ENCODE measurements at regions not wholly inside any gene's neighbourhood (a gene's known extent, or its start where the extent isn't known, plus 50 kb on each side); places are given as distances from the start of the nearest gene placed in this dataset.

DNA sequence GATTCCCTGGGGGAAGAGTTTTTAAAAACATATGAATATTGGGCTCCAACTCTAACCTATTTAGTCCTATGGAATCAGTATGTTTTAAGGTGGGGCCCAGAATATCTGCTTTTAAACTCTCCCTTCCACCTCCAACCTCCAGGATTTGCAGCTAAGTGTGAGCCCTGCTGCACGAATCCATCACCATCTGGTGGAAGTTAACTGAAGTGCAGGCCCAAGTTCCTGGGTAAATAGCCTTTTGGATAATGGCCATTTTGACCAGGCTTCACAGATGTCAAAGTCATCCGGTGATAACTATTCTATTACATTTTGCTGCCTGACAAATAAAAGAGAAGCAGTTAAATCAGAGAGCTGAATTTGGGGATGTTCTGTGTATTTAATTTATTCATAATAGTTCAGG is 58.1 kb upstream of the RMST start:
- Histone ChIP-seq H3K9me2 (ENCODE audit: insufficient read depth, low read length) (no peaks in the 10 kb centered on the region), H3K27ac (ENCODE audit: low read length) (no peak overlapping the region), H3K4me2 (ENCODE audit: low read length) (no peak overlapping the region), H3K27me3 (ENCODE audit: insufficient read depth, low read depth, low read length) (no peaks in the 10 kb centered on the region), H3K79me2 (replicated peaks; ENCODE audit: insufficient read depth, low read length) (no peaks in the 10 kb centered on the region), H3F3A (ENCODE audit: insufficient read depth, low read length, poor library complexity, severe bottlenecking) (no peaks in the 10 kb centered on the region), H3K9ac (ENCODE audit: low read length) (no peak overlapping the region), H3K9me3 (ENCODE audit: low read length) (no peaks in the 10 kb centered on the region), H2AFZ (ENCODE audit: low read depth, low read length) (no peak overlapping the region), H3K36me3 (ENCODE audit: insufficient read depth, low read length) (no peaks in the 10 kb centered on the region), H4K20me1 (ENCODE audit: insufficient read depth) (no peaks in the 10 kb centered on the region), H3K4me3 (ENCODE audit: low read length) (no peak overlapping the region)
- TF ChIP-seq TAF1 (IDR thresholded peaks at IDR 0.05; ENCODE audit: low read depth) (no peak), EP300 (conservative IDR thresholded peaks at IDR 0.05; ENCODE audit: poor library complexity, severe bottlenecking) (no peak), SMC3 (conservative IDR thresholded peaks at IDR 0.05; ENCODE audit: poor library complexity) (peak; percentile 96), MXI1 (conservative IDR thresholded peaks at IDR 0.05; ENCODE audit: poor library complexity, severe bottlenecking) (no peak), RAD21 (conservative IDR thresholded peaks at IDR 0.05) (peak; percentile 92), POLR2AphosphoS5 (IDR thresholded peaks at IDR 0.05) (no peak)
- TF ChIP-seq, protein P1, sequence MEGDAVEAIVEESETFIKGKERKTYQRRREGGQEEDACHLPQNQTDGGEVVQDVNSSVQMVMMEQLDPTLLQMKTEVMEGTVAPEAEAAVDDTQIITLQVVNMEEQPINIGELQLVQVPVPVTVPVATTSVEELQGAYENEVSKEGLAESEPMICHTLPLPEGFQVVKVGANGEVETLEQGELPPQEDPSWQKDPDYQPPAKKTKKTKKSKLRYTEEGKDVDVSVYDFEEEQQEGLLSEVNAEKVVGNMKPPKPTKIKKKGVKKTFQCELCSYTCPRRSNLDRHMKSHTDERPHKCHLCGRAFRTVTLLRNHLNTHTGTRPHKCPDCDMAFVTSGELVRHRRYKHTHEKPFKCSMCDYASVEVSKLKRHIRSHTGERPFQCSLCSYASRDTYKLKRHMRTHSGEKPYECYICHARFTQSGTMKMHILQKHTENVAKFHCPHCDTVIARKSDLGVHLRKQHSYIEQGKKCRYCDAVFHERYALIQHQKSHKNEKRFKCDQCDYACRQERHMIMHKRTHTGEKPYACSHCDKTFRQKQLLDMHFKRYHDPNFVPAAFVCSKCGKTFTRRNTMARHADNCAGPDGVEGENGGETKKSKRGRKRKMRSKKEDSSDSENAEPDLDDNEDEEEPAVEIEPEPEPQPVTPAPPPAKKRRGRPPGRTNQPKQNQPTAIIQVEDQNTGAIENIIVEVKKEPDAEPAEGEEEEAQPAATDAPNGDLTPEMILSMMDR (IDR thresholded peaks at IDR 0.05; ENCODE audit: poor library complexity, severe bottlenecking), result peak; percentile 88
- TF ChIP-seq, protein P2, sequence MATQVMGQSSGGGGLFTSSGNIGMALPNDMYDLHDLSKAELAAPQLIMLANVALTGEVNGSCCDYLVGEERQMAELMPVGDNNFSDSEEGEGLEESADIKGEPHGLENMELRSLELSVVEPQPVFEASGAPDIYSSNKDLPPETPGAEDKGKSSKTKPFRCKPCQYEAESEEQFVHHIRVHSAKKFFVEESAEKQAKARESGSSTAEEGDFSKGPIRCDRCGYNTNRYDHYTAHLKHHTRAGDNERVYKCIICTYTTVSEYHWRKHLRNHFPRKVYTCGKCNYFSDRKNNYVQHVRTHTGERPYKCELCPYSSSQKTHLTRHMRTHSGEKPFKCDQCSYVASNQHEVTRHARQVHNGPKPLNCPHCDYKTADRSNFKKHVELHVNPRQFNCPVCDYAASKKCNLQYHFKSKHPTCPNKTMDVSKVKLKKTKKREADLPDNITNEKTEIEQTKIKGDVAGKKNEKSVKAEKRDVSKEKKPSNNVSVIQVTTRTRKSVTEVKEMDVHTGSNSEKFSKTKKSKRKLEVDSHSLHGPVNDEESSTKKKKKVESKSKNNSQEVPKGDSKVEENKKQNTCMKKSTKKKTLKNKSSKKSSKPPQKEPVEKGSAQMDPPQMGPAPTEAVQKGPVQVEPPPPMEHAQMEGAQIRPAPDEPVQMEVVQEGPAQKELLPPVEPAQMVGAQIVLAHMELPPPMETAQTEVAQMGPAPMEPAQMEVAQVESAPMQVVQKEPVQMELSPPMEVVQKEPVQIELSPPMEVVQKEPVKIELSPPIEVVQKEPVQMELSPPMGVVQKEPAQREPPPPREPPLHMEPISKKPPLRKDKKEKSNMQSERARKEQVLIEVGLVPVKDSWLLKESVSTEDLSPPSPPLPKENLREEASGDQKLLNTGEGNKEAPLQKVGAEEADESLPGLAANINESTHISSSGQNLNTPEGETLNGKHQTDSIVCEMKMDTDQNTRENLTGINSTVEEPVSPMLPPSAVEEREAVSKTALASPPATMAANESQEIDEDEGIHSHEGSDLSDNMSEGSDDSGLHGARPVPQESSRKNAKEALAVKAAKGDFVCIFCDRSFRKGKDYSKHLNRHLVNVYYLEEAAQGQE (IDR thresholded peaks at IDR 0.05; ENCODE audit: borderline replicate concordance), result no peak

DNA sequence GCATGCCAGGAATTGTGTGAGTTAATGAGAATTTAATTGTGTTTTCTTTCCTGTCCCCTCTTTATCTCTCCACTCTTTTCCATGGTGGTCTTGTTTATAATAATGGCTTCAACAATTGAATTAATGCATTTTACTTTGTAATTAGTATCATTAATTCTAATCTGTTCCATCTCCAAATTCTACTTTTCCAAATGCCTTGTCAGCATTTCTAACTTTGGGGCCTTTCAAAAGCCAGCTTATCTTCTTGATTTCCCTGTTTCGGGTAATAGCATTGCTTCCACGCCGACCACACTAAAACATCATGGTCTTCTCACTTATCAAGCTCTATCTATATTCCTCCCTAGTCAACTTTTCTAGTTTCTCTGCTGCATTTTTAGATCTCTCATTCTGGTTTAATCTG is 54.2 kb upstream of the RMST start:
- Histone ChIP-seq H3K27me3 (ENCODE audit: insufficient read depth, low read depth, low read length) (no peaks in the 10 kb centered on the region), H3K9me3 (ENCODE audit: low read length) (no peaks in the 10 kb centered on the region)

More for the DNA sequence above, 54.2 kb upstream of the RMST start:
- no peak overlapping the region for H3K4me3 ChIP-seq (ENCODE audit: low read length)
- no peaks in the 10 kb centered on the region for H4K20me1 ChIP-seq (ENCODE audit: insufficient read depth)
- H3K27ac ChIP-seq (ENCODE audit: low read length), result no peak overlapping the region
- TF ChIP-seq, protein P2 (IDR thresholded peaks at IDR 0.05; ENCODE audit: borderline replicate concordance), result no peak
- TF ChIP-seq EZH2 (IDR thresholded peaks at IDR 0.05; ENCODE audit: borderline replicate concordance, insufficient read depth, low read length, poor library complexity, severe bottlenecking) (no peak), RAD21 (conservative IDR thresholded peaks at IDR 0.05) (no peak), MXI1 (conservative IDR thresholded peaks at IDR 0.05; ENCODE audit: poor library complexity, severe bottlenecking) (no peak), SMC3 (conservative IDR thresholded peaks at IDR 0.05; ENCODE audit: poor library complexity) (no peak), POLR2AphosphoS5 (IDR thresholded peaks at IDR 0.05) (no peak), EP300 (conservative IDR thresholded peaks at IDR 0.05; ENCODE audit: poor library complexity, severe bottlenecking) (no peak), TAF1 (IDR thresholded peaks at IDR 0.05; ENCODE audit: low read depth) (no peak)
- TF ChIP-seq, protein P1 (IDR thresholded peaks at IDR 0.05; ENCODE audit: poor library complexity, severe bottlenecking), result no peak
- H3K9ac ChIP-seq (ENCODE audit: low read length), result no peak overlapping the region
- no peak overlapping the region for H2AFZ ChIP-seq (ENCODE audit: low read depth, low read length)
- no peaks in the 10 kb centered on the region for H3K9me2 ChIP-seq (ENCODE audit: insufficient read depth, low read length)
- H3K79me2 ChIP-seq (replicated peaks; ENCODE audit: insufficient read depth, low read length), result no peaks in the 10 kb centered on the region
- no peaks in the 10 kb centered on the region for H3F3A ChIP-seq (ENCODE audit: insufficient read depth, low read length, poor library complexity, severe bottlenecking)
- no peak overlapping the region for H3K4me2 ChIP-seq (ENCODE audit: low read length)
- H3K36me3 ChIP-seq (ENCODE audit: insufficient read depth, low read length), result no peaks in the 10 kb centered on the region

Data from neural cell (in vitro differentiated cells).